PFSK-1 (cell line): ENCODE measurements at regions not wholly inside any gene's neighbourhood (a gene's known extent, or its start where the extent isn't known, plus 50 kb on each side); places are given as distances from the start of the nearest gene placed in this dataset.

Experiments used
- POLR2AphosphoS5 ChIP-seq: IDR thresholded peaks from 2 replicates; pipeline ENCODE4 v1.6.1; 2012; ENCODE audit warnings: low read depth, mild to moderate bottlenecking, control low read depth, low read length, moderate library complexity
- TF ChIP-seq, protein P1 (sequence below), 2 experiments: IDR thresholded peaks; 2 replicates each; pipeline versions ENCODE4 v1.6.1 to v1.8.0; 2011 to 2012; ENCODE audit warnings: low read depth in 2 of 2, low read length in 2 of 2, control low read depth in 1 of 2, inconsistent platforms in 1 of 2, mild to moderate bottlenecking in 1 of 2, moderate library complexity in 1 of 2; ENCODE audit not compliant: insufficient read depth in 1 of 2

- TF ChIP-seq POLR2AphosphoS5 = no peak
- TF ChIP-seq, protein P1, sequence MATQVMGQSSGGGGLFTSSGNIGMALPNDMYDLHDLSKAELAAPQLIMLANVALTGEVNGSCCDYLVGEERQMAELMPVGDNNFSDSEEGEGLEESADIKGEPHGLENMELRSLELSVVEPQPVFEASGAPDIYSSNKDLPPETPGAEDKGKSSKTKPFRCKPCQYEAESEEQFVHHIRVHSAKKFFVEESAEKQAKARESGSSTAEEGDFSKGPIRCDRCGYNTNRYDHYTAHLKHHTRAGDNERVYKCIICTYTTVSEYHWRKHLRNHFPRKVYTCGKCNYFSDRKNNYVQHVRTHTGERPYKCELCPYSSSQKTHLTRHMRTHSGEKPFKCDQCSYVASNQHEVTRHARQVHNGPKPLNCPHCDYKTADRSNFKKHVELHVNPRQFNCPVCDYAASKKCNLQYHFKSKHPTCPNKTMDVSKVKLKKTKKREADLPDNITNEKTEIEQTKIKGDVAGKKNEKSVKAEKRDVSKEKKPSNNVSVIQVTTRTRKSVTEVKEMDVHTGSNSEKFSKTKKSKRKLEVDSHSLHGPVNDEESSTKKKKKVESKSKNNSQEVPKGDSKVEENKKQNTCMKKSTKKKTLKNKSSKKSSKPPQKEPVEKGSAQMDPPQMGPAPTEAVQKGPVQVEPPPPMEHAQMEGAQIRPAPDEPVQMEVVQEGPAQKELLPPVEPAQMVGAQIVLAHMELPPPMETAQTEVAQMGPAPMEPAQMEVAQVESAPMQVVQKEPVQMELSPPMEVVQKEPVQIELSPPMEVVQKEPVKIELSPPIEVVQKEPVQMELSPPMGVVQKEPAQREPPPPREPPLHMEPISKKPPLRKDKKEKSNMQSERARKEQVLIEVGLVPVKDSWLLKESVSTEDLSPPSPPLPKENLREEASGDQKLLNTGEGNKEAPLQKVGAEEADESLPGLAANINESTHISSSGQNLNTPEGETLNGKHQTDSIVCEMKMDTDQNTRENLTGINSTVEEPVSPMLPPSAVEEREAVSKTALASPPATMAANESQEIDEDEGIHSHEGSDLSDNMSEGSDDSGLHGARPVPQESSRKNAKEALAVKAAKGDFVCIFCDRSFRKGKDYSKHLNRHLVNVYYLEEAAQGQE (IDR thresholded peaks at IDR 0.05; ENCODE audit: insufficient read depth in 1 of 2, low read depth in 2 of 2, low read length in 2 of 2) = no peak
Observed at GRCh38 chr4:108301545-108302251, 133.0 kb upstream of the LEF1 start.
